ENCODE measurements at regions not wholly inside any gene's neighbourhood (a gene's known extent, or its start where the extent isn't known, plus 50 kb on each side); places are given as distances from the start of the nearest gene placed in this dataset.

DNA sequence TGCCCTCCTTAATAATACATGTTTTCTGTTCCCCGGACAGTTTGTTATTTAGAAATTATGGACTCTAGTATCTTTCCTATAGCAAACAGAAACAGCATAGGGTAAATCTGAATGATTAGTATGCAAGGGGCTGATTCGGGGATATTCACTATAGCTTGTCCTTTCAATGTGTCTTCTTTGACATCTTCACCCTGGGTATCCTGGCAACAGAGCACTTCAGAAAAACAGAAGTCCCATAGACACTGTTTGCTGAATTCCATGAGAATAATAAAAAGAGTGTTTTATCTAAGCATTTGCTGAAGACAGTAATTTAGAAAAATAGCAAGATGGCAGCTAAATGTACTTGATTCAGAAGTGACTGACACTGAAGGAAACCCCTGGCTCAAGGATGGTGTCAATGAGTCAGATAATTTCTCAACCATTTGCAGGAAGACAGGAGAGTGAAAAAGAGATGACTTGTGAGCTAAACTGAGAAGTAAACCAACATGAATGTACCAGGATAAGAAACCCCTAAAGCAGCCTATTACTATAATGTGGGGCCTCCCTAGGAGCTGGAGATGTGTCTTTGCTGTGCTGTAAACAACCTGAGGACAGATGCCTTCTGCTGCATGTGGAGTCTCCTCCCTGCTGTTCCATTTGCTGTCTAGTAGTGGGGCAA lies 246.2 kb downstream of the MAN2A1 start:
- TF ChIP-seq CTCF (IDR thresholded peaks at IDR 0.05), result no peak
- no peak for TF ChIP-seq POLR2A (IDR thresholded peaks at IDR 0.05)
